Glomerular visceral epithelial cell (primary cell): ENCODE measurements at regions not wholly inside any gene's neighbourhood (a gene's known extent, or its start where the extent isn't known, plus 50 kb on each side); places are given as distances from the start of the nearest gene placed in this dataset.

Source experiments
- DNase-seq: peaks from one replicate; pipeline ENCODE4 v3.0.0-alpha.2; 2016; ENCODE audit errors: extremely low spot score

- DNase-seq, result peak; percentile 46
Observed at GRCh38 chr15:87354661-87355410, 901.7 kb downstream of the NTRK3 start.

GRCh38 chr15:87349181-87349580, 907.4 kb downstream of the NTRK3 start:
- no peak for DNase-seq

- no peak for DNase-seq
Observed at GRCh38 chr15:87348746-87349145, 907.8 kb downstream of the NTRK3 start.

GRCh38 chr15:87347806-87348515, 908.6 kb downstream of the NTRK3 start:
- no peak for DNase-seq

- no peak for DNase-seq
Observed at GRCh38 chr15:87345961-87346360, 910.6 kb downstream of the NTRK3 start.

GRCh38 chr15:87343966-87344365, 912.6 kb downstream of the NTRK3 start:
- DNase-seq, result no peak

- DNase-seq, result no peak
Observed at GRCh38 chr15:87340370-87340769, 916.2 kb downstream of the NTRK3 start.

- DNase-seq, result no peak
Observed at GRCh38 chr15:87326269-87326668, 930.3 kb downstream of the NTRK3 start.

- DNase-seq, result no peak
Observed at GRCh38 chr15:87322870-87323269, 933.7 kb downstream of the NTRK3 start.

- DNase-seq, result no peak
Observed at GRCh38 chr15:87322265-87322664, 934.3 kb downstream of the NTRK3 start.

- DNase-seq, result no peak
Observed at GRCh38 chr15:87317900-87318299, 938.6 kb downstream of the NTRK3 start.

- no peak for DNase-seq
Observed at GRCh38 chr15:87312221-87312620, 944.3 kb downstream of the NTRK3 start.

GRCh38 chr15:87300146-87300545, 956.4 kb downstream of the NTRK3 start:
- DNase-seq, result no peak

- DNase-seq, result no peak
Observed at GRCh38 chr15:87294854-87295253, 961.7 kb downstream of the NTRK3 start.

GRCh38 chr15:87293031-87293430, 963.5 kb downstream of the NTRK3 start:
- no peak for DNase-seq

- peak; percentile 31 for DNase-seq
Observed at GRCh38 chr15:87287156-87287555, 969.4 kb downstream of the NTRK3 start.

GRCh38 chr15:87269566-87269965, 987.0 kb downstream of the NTRK3 start:
- DNase-seq, result peak; percentile 72

- peak; percentile 61 for DNase-seq
Observed at GRCh38 chr15:87268675-87269074, 987.9 kb downstream of the NTRK3 start.

- peak; percentile 87 for DNase-seq
Observed at GRCh38 chr15:87267798-87268197, 988.7 kb downstream of the NTRK3 start.

GRCh38 chr15:87263871-87264270, 992.7 kb downstream of the NTRK3 start:
- no peak for DNase-seq

GRCh38 chr15:87263296-87263695, 993.2 kb downstream of the NTRK3 start:
- no peak for DNase-seq

- no peak for DNase-seq
Observed at GRCh38 chr15:87245592-87245991, 1010.9 kb downstream of the NTRK3 start.

GRCh38 chr15:87243474-87243873, 1013.1 kb downstream of the NTRK3 start:
- DNase-seq, result no peak
